ENCODE measurements at regions not wholly inside any gene's neighbourhood (a gene's known extent, or its start where the extent isn't known, plus 50 kb on each side); places are given as distances from the start of the nearest gene placed in this dataset.

DNA sequence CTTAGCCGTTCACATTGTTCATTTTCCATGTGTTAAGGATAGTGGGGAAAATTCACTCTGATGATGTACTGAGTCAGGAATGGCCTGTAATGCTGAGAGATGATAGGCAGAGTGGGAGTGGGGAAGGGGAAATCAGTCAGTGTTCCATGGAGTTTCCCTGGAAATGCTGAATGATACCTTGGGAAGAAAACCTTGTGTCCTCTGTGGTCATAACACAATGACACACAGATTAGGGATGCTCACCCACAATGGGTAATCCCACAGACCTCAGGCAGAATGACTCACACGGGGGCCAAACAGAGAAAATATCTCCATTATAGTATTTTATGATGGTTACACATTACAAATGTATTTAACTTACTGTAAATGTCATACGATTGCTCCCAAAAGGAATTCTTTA is 118.0 kb downstream of the SNX19 start:
- TF ChIP-seq, protein P1, sequence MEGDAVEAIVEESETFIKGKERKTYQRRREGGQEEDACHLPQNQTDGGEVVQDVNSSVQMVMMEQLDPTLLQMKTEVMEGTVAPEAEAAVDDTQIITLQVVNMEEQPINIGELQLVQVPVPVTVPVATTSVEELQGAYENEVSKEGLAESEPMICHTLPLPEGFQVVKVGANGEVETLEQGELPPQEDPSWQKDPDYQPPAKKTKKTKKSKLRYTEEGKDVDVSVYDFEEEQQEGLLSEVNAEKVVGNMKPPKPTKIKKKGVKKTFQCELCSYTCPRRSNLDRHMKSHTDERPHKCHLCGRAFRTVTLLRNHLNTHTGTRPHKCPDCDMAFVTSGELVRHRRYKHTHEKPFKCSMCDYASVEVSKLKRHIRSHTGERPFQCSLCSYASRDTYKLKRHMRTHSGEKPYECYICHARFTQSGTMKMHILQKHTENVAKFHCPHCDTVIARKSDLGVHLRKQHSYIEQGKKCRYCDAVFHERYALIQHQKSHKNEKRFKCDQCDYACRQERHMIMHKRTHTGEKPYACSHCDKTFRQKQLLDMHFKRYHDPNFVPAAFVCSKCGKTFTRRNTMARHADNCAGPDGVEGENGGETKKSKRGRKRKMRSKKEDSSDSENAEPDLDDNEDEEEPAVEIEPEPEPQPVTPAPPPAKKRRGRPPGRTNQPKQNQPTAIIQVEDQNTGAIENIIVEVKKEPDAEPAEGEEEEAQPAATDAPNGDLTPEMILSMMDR (IDR thresholded peaks at IDR 0.05) = no peak
- TF ChIP-seq EZH2 (IDR thresholded peaks at IDR 0.05; ENCODE audit: borderline replicate concordance, insufficient read depth, low read depth, low read length, poor library complexity, severe bottlenecking) = no peak

Data from B cell (primary cell).